ENCODE measurements at regions not wholly inside any gene's neighbourhood (a gene's known extent, or its start where the extent isn't known, plus 50 kb on each side); places are given as distances from the start of the nearest gene placed in this dataset.
A peak's percentile ranks its signal among the peaks of the same experiment; 100 is the strongest.

- no peaks in the 10 kb centered on the region for H3K27me3 ChIP-seq (ENCODE audit: insufficient read depth, low read length)
- H3K79me2 ChIP-seq (ENCODE audit: control insufficient read depth, insufficient read depth, low read length, unreplicated experiment) = no peaks in the 10 kb centered on the region
- peak overlapping the region; percentile 17 for H2AFZ ChIP-seq (ENCODE audit: low read length, unreplicated experiment)
- H3K4me1 ChIP-seq (ENCODE audit: control insufficient read depth, insufficient read depth, low read length, unreplicated experiment) = peaks cover 16% of the 10 kb centered on the region
- H3K27ac ChIP-seq (ENCODE audit: low read depth, low read length) = peak overlapping the region; percentile 35
- H3K36me3 ChIP-seq (ENCODE audit: insufficient read depth, low read length) = no peaks in the 10 kb centered on the region
- H3K4me3 ChIP-seq (ENCODE audit: low read depth, low read length) = no peak overlapping the region
Observed at GRCh38 chr4:74682567-74683359, 111.6 kb downstream of the BTC start.

GRCh38 chr4:74692972-74693371 lies 101.4 kb downstream of the BTC start:
- H3K4me1 ChIP-seq (ENCODE audit: control insufficient read depth, insufficient read depth, low read length, unreplicated experiment) = no peaks in the 10 kb centered on the region
- peak overlapping the region; percentile 31 for H2AFZ ChIP-seq (ENCODE audit: low read length, unreplicated experiment)
- no peak overlapping the region for H3K4me3 ChIP-seq (ENCODE audit: low read depth, low read length)
- no peaks in the 10 kb centered on the region for H3K79me2 ChIP-seq (ENCODE audit: control insufficient read depth, insufficient read depth, low read length, unreplicated experiment)
- no peaks in the 10 kb centered on the region for H3K36me3 ChIP-seq (ENCODE audit: insufficient read depth, low read length)
- no peaks in the 10 kb centered on the region for H3K27me3 ChIP-seq (ENCODE audit: insufficient read depth, low read length)
- no peak overlapping the region for H3K27ac ChIP-seq (ENCODE audit: low read depth, low read length)

Measured in ACC112 (cell line).